ENCODE measurements at regions not wholly inside any gene's neighbourhood (a gene's known extent, or its start where the extent isn't known, plus 50 kb on each side); places are given as distances from the start of the nearest gene placed in this dataset.

GRCh38 chr17:53996890-53997289, 174.2 kb downstream of the KIF2B start:
- ChIA-PET CTCF (no interaction called here), POLR2A (ENCODE audit: unreplicated experiment) (no interaction called here)
- no peak overlapping the region for H3K14ac ChIP-seq (replicated peaks; ENCODE audit: low read depth, low read length)
- H3K9me1 ChIP-seq (ENCODE audit: insufficient read depth, low read length) = no peaks in the 10 kb centered on the region
- H3K4ac ChIP-seq (ENCODE audit: low read depth, low read length) = no peak overlapping the region
- H2BK15ac ChIP-seq (ENCODE audit: low read depth, low read length) = no peak overlapping the region
- H4K5ac ChIP-seq (ENCODE audit: low read depth, low read length) = no peak overlapping the region
- in situ Hi-C loops (cut with MboI; ENCODE audit: low sequenced_read_pairs) = no loop called here
- no peak overlapping the region for H3K23ac ChIP-seq (ENCODE audit: low read depth, low read length)
- no peak overlapping the region for H2BK20ac ChIP-seq (ENCODE audit: low read depth, low read length)
- H2AFZ ChIP-seq (replicated peaks; ENCODE audit: low read length, poor library complexity) = no peak overlapping the region
- H3K4me1 ChIP-seq (ENCODE audit: control insufficient read depth, insufficient read depth, low read length) = no peaks in the 10 kb centered on the region
- no peak overlapping the region for H3K56ac ChIP-seq (ENCODE audit: extremely low read depth, insufficient read depth, low read length)
- H3K9me3 ChIP-seq (ENCODE audit: control insufficient read depth, insufficient read depth, low read length) = peaks cover 10% of the 10 kb centered on the region
- H4K20me1 ChIP-seq (ENCODE audit: insufficient read depth, low read length) = no peaks in the 10 kb centered on the region
- no peak overlapping the region for H3K4me2 ChIP-seq (ENCODE audit: low read depth, low read length)
- no peaks in the 10 kb centered on the region for H3K27me3 ChIP-seq (ENCODE audit: control insufficient read depth, insufficient read depth, low read length)
- BruUV-seq (replicated peaks) = no TSS peak
- DNase-seq = no peak
- H3K79me1 ChIP-seq (ENCODE audit: low read depth in 1 of 2, low read length in 2 of 2) = no peaks in the 10 kb centered on the region
- H2BK5ac ChIP-seq (ENCODE audit: low read depth, low read length, poor library complexity, severe bottlenecking) = no peak overlapping the region
- no peak overlapping the region for H3K9ac ChIP-seq (ENCODE audit: low read depth, low read length)
- intact Hi-C loops (cut with micrococcal nuclease) = no loop called here
- H2AK9ac ChIP-seq (replicated peaks; ENCODE audit: low read depth, low read length, poor library complexity) = no peak overlapping the region
- ATAC-seq (ENCODE audit: low read depth) = no peak
- H3K36me3 ChIP-seq (ENCODE audit: control insufficient read depth, insufficient read depth, low read length) = no peaks in the 10 kb centered on the region
- H4K8ac ChIP-seq (ENCODE audit: low read depth in 2 of 2, low read length in 2 of 2) = no peak overlapping the region
- no peak overlapping the region for H4K91ac ChIP-seq (ENCODE audit: insufficient read depth, low read depth, low read length)
- dilution Hi-C loops (cut with HindIII; ENCODE audit: low sequenced_read_pairs, unreplicated experiment) = no loop called here
- H3K4me3 ChIP-seq (ENCODE audit: insufficient read depth, low read depth, low read length) = no peak overlapping the region
- H3K27ac ChIP-seq (ENCODE audit: insufficient read depth, low read length) = no peak overlapping the region
- no peak overlapping the region for H2AK5ac ChIP-seq (ENCODE audit: low read depth, low read length)
- H2BK120ac ChIP-seq (ENCODE audit: low read depth, low read length) = no peak overlapping the region
- TF ChIP-seq RAD21 (IDR thresholded peaks at IDR 0.05; ENCODE audit: low read length) (no peak), CTCF (conservative IDR thresholded peaks at IDR 0.05; ENCODE audit: low read depth, low read length) (no peak), MAFK (IDR thresholded peaks at IDR 0.05; ENCODE audit: low read depth, low read length) (no peak), ELK1 (IDR thresholded peaks at IDR 0.05; ENCODE audit: borderline replicate concordance, low read depth, low read length) (no peak), USF2 (IDR thresholded peaks at IDR 0.05; ENCODE audit: low read depth, low read length) (no peak), RCOR1 (IDR thresholded peaks at IDR 0.05; ENCODE audit: insufficient replicate concordance, low read length) (no peak), MXI1 (IDR thresholded peaks at IDR 0.05; ENCODE audit: borderline replicate concordance, low read depth, low read length) (no peak)
- H3K18ac ChIP-seq (ENCODE audit: low read depth, low read length) = no peak overlapping the region

All from IMR-90 (cell line).